HG03280 (cell line): ENCODE measurements at regions not wholly inside any gene's neighbourhood (a gene's known extent, or its start where the extent isn't known, plus 50 kb on each side); places are given as distances from the start of the nearest gene placed in this dataset.
"Not testable (repeated sequence)": the region's sequence is repeated elsewhere in the genome, so short reads cannot be mapped to it uniquely, and the experiment has no call there.

Source experiments
- ATAC-seq: cut with Tn5 transposase; IDR thresholded peaks from one replicate; pipeline ENCODE4 v1.9.1; 2021; ENCODE audit warnings: mild to moderate bottlenecking, moderate library complexity; ENCODE audit not compliant: unreplicated experiment

DNA sequence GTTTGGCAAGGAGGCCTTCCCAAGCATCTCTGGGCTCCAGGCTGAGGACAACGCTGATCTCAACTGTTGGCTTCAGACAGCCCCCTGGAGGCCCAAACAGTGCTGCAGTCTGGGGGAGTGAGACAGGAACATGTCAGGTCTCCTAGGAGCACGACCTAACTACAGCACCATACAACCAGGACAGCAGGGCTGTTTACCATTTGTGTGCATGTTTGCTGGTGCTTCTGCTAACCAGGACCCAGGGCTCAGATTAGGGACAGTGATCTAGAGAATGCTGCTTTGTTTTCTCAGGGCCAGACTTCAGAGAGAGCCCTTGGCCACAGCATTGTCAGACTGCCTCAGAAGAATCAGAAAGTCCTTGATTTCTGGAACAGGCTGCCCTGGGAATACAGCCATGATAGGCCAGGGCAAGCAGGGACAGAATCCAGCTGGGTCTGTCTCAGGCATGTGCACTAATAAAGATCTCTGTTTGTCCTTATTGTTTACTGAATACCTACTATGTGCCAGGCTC lies 126.5 kb downstream of the VPREB1 start:
- ATAC-seq = no peak

DNA sequence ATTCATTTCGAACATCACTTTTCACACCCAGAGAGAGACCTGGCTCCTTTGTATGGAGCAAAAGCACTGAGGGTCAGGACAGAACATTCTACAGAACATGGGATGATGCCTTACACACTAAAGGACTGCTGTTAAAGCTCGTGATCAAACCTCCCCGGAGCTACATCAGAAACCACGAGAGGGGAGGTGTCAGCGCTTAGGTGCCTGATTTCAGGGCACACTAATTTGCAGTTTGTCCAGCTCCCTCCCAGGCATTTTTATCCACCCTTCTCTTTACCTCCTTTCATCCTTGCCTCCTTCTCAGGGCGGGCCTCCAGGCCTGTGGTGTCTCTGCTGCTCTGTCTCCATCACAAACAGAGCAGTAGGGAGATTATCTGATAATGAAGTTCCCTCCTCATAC lies 127.5 kb downstream of the VPREB1 start:
- no peak for ATAC-seq

GRCh38 chr22:22374163-22374562 lies 129.6 kb downstream of the VPREB1 start:
- no peak for ATAC-seq

- no peak for ATAC-seq
Observed at GRCh38 chr22:22374579-22374978, 130.0 kb downstream of the VPREB1 start.

DNA sequence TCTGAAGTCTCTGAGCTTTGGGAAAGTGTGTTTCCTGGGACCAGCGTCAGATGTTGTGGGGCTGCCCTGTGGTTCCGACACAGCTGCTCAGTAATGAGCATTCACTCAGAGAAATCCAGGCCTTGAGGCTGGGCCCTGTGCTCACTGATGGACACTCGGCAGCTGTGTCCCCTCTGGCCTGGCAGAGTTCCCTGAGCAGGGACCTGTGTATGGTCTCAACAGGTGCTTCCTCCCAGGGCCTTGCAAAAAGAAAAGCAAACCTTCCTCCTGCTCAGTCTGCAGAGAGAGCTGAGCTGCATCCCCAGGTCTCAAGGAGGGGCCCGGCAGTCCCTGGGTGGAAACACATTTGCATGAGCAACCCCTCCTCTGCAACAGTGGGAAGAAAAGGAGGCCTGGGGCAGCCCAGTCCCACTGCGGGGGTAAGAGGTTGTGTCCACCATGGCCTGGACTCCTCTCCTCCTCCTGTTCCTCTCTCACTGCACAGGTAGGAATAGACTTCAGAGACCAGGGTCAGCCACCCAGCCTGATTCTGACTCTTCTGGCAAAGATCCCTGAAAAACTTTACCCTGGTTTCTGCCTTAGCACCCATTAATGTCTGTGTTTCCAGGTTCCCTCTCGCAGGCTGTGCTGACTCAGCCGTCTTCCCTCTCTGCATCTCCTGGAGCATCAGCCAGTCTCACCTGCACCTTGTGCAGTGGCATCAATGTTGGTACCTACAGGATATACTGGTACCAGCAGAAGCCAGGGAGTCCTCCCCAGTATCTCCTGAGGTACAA lies 131.2 kb downstream of the VPREB1 start:
- ATAC-seq = no peak

- ATAC-seq = no peak
Observed at GRCh38 chr22:22376352-22376706, 131.7 kb downstream of the VPREB1 start.

DNA sequence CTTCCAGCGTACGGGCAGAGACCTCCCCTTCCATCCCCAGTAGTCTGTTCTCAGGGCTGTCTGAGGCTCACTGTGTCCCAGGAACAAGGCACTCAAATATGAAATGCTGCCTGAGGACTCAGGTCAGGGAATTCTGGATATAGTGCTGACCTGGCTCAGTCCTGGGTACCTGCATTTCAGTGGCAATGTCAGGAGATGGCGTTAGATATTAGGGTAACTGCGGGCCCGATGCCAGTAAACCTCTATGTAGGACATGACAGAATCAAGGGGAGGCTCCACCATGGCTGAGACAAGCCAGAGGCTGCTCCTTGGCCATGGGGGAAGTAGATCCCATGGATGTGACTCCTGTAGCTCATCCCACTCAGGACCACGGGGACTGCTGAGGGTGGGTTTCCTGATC lies 131.7 kb downstream of the ZNF280B start:
- ATAC-seq = not testable (repeated sequence)

- ATAC-seq = no peak
Observed at GRCh38 chr22:22377335-22377734, 131.2 kb downstream of the ZNF280B start.

- no peak for ATAC-seq
Observed at GRCh38 chr22:22378446-22379415, 129.8 kb downstream of the ZNF280B start.

- ATAC-seq = no peak
Observed at GRCh38 chr22:22380098-22381030, 128.2 kb downstream of the ZNF280B start.

DNA sequence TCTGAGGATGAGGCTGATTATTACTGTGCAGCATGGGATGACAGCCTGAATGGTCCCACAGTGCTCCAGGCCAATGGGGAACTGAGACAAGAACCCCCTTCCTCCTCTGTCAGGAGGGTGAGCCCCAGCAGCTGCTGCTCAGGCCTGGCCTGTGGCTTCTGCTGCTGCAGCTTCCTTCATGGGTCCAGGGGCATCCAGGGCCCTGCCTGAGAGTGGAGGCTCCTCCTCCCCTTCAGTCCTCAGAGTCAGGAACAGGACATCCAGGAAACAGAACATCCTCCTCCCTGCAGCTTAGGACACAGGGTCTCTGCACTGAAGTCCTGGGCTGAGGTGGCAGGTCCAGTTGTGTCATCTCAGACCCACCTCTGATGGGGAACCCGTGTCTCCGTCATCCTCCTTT lies 127.2 kb downstream of the ZNF280B start:
- not testable (repeated sequence) for ATAC-seq

- no peak for ATAC-seq
Observed at GRCh38 chr22:22384267-22384666, 124.3 kb downstream of the ZNF280B start.

- ATAC-seq = no peak
Observed at GRCh38 chr22:22384668-22385244, 123.8 kb downstream of the ZNF280B start.

DNA sequence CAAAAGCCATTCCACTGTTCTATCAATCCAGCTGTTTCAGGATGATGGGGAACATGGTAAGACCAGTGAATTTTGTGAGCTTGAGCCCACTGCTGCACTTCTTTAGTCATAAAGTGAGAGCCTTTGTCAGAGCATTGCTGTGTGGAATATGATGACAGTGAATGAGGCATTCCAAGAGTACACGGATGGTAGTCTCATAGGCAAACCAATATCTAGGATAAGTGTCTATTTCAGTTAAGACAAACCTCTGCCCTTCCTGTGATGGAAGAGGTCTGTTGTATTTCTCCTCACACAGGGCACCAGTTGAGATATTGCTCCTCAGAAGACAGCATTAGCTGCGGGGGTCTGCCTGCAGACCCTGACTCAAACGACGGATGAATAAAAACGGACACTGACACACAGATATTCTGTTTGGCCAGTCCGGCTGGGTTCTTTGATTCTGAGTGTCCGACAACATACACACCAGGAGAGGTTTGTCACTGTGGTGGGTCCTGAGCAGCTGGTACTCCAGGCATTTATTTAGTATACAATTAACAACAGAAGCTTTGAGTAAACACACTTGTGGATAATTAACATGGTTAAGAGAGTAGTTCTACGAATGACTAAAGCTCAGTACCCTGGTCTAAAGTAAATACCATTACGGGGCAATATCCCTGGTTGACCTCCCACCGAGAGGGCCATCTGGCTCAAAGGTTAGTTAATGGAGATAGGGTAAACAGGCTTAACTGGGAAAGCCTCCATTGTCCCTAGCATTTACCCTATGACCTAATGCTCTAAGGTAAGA lies 121.7 kb downstream of the ZNF280B start:
- no peak for ATAC-seq

- no peak for ATAC-seq
Observed at GRCh38 chr22:22387386-22387736, 121.2 kb downstream of the ZNF280B start.

- ATAC-seq = no peak
Observed at GRCh38 chr22:22388090-22388489, 120.5 kb downstream of the ZNF280B start.

- ATAC-seq = no peak
Observed at GRCh38 chr22:22388494-22388893, 120.0 kb downstream of the ZNF280B start.

DNA sequence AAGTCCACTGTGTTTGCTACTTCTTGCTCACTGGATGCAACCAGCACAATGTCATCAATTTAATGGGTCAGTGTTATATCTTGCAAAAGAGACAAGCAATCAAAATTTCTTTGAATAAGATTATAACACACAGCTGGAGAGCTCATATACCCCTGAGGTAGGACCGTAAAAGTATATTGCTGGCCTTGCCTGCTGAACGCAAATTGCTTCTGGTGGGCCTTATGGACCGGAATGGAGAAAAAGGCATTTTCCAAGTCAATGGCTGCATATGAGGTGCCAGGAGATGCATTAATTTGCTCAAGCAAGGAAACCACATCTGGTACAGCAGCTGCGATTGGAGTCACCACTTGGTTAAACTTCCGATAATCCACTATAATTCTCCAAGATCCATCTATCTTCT lies 119.1 kb downstream of the ZNF280B start:
- no peak for ATAC-seq

DNA sequence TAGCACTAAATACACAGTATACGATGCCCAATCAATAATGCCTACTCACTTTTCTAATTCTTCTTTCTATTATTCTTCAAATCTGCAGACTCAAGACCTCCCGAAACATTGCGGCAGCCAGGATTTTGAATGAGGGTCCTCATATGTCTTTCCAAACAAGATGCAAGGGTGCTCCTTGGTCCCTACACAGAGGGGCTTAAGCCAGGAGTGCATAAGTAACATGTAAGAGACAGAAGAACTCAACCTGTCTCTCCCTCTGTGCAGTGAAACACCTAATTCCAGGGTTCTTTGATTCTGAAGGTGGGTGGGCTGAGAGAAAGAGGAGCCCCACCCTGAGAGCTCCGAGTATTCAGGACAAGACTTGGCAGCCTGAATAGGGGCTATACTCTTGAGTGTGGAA lies 117.6 kb downstream of the ZNF280B start:
- no peak for ATAC-seq

DNA sequence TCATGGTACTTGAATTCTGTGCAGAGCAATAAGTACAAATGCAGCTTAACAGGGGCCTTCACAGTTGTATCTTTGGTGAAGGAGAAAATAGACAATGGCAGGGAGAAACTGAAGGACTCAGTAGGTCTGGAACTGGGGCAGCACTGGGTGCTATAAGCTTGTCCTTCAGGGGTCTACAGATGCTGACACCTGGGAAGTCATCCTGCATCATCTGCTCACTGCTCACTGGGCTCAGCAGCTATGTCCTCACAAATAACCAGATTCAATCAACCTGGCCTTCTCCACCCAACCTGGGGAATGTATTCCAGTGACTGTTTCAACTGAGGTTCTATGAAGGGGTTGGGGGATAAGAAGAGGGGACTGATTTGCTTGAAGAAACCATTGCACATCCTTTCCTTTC lies 117.0 kb downstream of the ZNF280B start:
- no peak for ATAC-seq
